A549 (cell line): ENCODE measurements at regions not wholly inside any gene's neighbourhood (a gene's known extent, or its start where the extent isn't known, plus 50 kb on each side); places are given as distances from the start of the nearest gene placed in this dataset.
A peak's percentile ranks its signal among the peaks of the same experiment; 100 is the strongest.

Experiments used
- ATAC-seq, 2 experiments: fragments of 200-7000 bp in 1 of 2; fragments of >200 bp in 1 of 2; cut with Nextera tagmentation in 1 of 2; cut with Tn5 transposase in 1 of 2; 3 replicates each; pipeline versions ENCODE4 v1.8.0 to v1.9.1; 2018 to 2020; ENCODE audit warnings: mild to moderate bottlenecking in 1 of 2, moderate library complexity in 1 of 2
- CTCF ChIA-PET: fragments of 300-600 bp; sonication (Branson Sonifier 250); formaldehyde crosslinking; extraction: SDS; loops from one replicate; lab custom pipeline; 2021; ENCODE audit warnings: antibody characterized with exemption, inconsistent platforms; lab: Yijun Ruan, JAX
- POLR2A ChIA-PET: fragments of 350-600 bp; formaldehyde crosslinking; extraction: SDS; loops from one replicate; lab custom pipeline; 2021; ENCODE audit warnings: antibody characterized with exemption, inconsistent platforms; lab: Yijun Ruan, JAX
- DNase-seq, 2 experiments: peaks; one replicate each; pipeline versions ENCODE4 v3.0.0 to v3.0.0-alpha.2; 2011 to 2016; ENCODE audit warnings: low read depth in 1 of 2, low spot score in 1 of 2
- FAIRE-seq: peaks from 2 replicates; lab custom pipeline; 2011; peaks lifted over from hg19 to GRCh38; lab: Jason Lieb, UNC
- H3K27ac ChIP-seq, 2 experiments: fragments of >200 bp; sonication (Bioruptor Twin); formaldehyde crosslinking; 3 replicates each; pipeline ENCODE4 v1.5.1; 2016 to 2017
- H3K4me1 ChIP-seq: fragments of >200 bp; sonication (Bioruptor Twin); formaldehyde crosslinking; 3 replicates; pipeline ENCODE4 v1.6.1; 2016
- H3K4me2 ChIP-seq: fragments of >200 bp; sonication (Bioruptor Twin); formaldehyde crosslinking; 3 replicates; pipeline ENCODE4 v1.6.1; 2016
- H3K4me3 ChIP-seq: fragments of >200 bp; sonication (Bioruptor Twin); formaldehyde crosslinking; 3 replicates; pipeline ENCODE4 v1.5.1; 2016
- H3K9me3 ChIP-seq: fragments of >200 bp; sonication (Bioruptor Twin); formaldehyde crosslinking; 3 replicates; pipeline ENCODE4 v1.6.1; 2016
- CEBPB ChIP-seq, 2 experiments: fragments of >200 bp in 1 of 2; sonication (Bioruptor Twin) in 1 of 2; formaldehyde crosslinking in 1 of 2; IDR thresholded peaks; 2 replicates each; pipeline ENCODE4 v1.6.1; 2012 to 2016
- EHMT2 ChIP-seq: fragments of 200-600 bp; sonication (generic); IDR thresholded peaks from 2 replicates; pipeline ENCODE4 v1.6.1; 2016; ENCODE audit warnings: antibody characterized with exemption, low read depth, mild to moderate bottlenecking, moderate library complexity
- ESRRA ChIP-seq: fragments of 150-350 bp; IDR thresholded peaks from 2 replicates; pipeline ENCODE4 v1.6.1; 2014; ENCODE audit warnings: mild to moderate bottlenecking, low read length, borderline replicate concordance
- FOSL2 ChIP-seq, 2 experiments: fragments of 450-650 bp in 1 of 2; fragments of >200 bp in 1 of 2; sonication (Bioruptor Twin) in 1 of 2; formaldehyde crosslinking; IDR thresholded peaks; 2 replicates each; pipeline versions ENCODE4 v1.5.0 to v1.6.1; 2016 to 2020; ENCODE audit warnings: mild to moderate bottlenecking in 1 of 2, moderate library complexity in 1 of 2
- FOXS1 ChIP-seq: fragments of 250-450 bp; sonication (Bioruptor Pico); IDR thresholded peaks from 2 replicates; pipeline ENCODE4 v1.5.0; 2020; ENCODE audit warnings: mild to moderate bottlenecking, moderate library complexity
- HOXB5 ChIP-seq: fragments of 250-450 bp; sonication (Bioruptor Pico); IDR thresholded peaks from 2 replicates; pipeline ENCODE4 v1.5.0; 2020; ENCODE audit warnings: mild to moderate bottlenecking, moderate library complexity
- MAFK ChIP-seq: fragments of 450-650 bp; IDR thresholded peaks from 2 replicates; pipeline ENCODE4 v1.6.1; 2014; ENCODE audit not compliant: partially characterized antibody
- MYC ChIP-seq: IDR thresholded peaks from 2 replicates; pipeline ENCODE4 v1.6.1; 2012; ENCODE audit warnings: mild to moderate bottlenecking, inconsistent platforms, low read length, improper control_type of control experiment, borderline replicate concordance
- NR3C1 ChIP-seq: fragments of >200 bp; sonication (Bioruptor Twin); formaldehyde crosslinking; IDR thresholded peaks from 3 replicates; pipeline ENCODE4 v1.6.1; 2017
- PHF8 ChIP-seq: fragments of 200-600 bp; sonication (generic); IDR thresholded peaks from 2 replicates; pipeline ENCODE4 v1.6.1; 2016; ENCODE audit warnings: low read depth, mild to moderate bottlenecking, antibody characterized with exemption, moderate library complexity, borderline replicate concordance
- POLR2AphosphoS2 ChIP-seq: conservative IDR thresholded peaks from 2 replicates; pipeline ENCODE4 v1.6.1; 2012; ENCODE audit warnings: low read length, improper control_type of control experiment, inconsistent platforms
- RFX5 ChIP-seq: fragments of 450-650 bp; IDR thresholded peaks from 2 replicates; pipeline ENCODE4 v1.7.1; 2014; ENCODE audit warnings: antibody characterized with exemption, mild to moderate bottlenecking, moderate library complexity
- SREBF2 ChIP-seq: fragments of 450-650 bp; IDR thresholded peaks from 2 replicates; pipeline ENCODE4 v1.6.1; 2014; ENCODE audit warnings: mild to moderate bottlenecking, moderate library complexity
- TFCP2L1 ChIP-seq: fragments of 250-450 bp; sonication (Bioruptor Pico); IDR thresholded peaks from 2 replicates; pipeline ENCODE4 v1.5.0; 2021; ENCODE audit warnings: mild to moderate bottlenecking
- WGBS: methylation state at CpG from one replicate; pipeline ENCODE4 v1.1.6; 2017; ENCODE audit errors: missing lambda C conversion rate; 5-methylcytosine and 5-hydroxymethylcytosine counted together
- TF ChIP-seq, protein P1 (sequence below): fragments of >200 bp; sonication (Bioruptor Twin); formaldehyde crosslinking; IDR thresholded peaks from 3 replicates; pipeline ENCODE4 v1.5.1; 2016
- TF ChIP-seq, protein P2 (sequence below): fragments of >200 bp; sonication (Bioruptor Twin); formaldehyde crosslinking; IDR thresholded peaks from 3 replicates; pipeline ENCODE4 v1.6.1; 2016
- TF ChIP-seq, protein P3 (sequence below): fragments of 200-600 bp; sonication (generic); IDR thresholded peaks from 2 replicates; pipeline ENCODE4 v1.6.1; 2016; ENCODE audit warnings: antibody characterized with exemption, mild to moderate bottlenecking, moderate library complexity
- TF ChIP-seq, protein P4 (sequence below): fragments of 250-450 bp; sonication (Bioruptor Pico); IDR thresholded peaks from 2 replicates; pipeline ENCODE4 v1.5.0; 2020; ENCODE audit warnings: low read depth, mild to moderate bottlenecking, moderate library complexity
- TF ChIP-seq, protein P5 (sequence below): fragments of 150-350 bp; IDR thresholded peaks from 2 replicates; pipeline ENCODE4 v1.6.1; 2014; ENCODE audit warnings: low read depth, mild to moderate bottlenecking, low read length
- TF ChIP-seq, protein P6 (sequence below): IDR thresholded peaks from 2 replicates; pipeline ENCODE4 v1.6.1; 2012

DNA sequence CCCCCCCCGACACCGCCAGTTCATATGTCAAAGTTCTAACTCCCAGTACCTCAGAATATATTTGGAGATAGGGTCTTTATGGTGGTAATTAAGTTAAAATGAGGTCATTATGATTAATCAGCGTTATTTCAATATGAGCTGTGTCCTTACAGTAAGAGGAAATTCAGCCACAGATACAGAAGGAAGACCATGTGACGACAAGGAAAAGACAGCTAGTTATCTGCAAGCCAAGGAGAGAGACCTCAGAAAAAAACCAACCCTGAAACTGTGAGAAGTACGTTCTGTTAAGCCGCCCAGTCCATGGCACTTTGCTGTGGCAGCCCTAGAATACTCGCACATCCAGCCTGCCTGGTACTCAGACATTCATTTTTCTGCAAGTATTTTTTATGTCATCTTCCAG lies 62.3 kb upstream of the ARL8B start:
- POLR2A ChIA-PET: interaction anchor here (1.4 kb wide), 1 partner anchor 83 kb away, joined by 7 read pairs; no protein-coding TSS in a partner anchor
- CTCF ChIA-PET: interaction anchor here (1.0 to 10.0 kb wide), 8 partner anchors 8 to 404 kb away, joined by 3 to 128 read pairs (median 21); no protein-coding TSS in a partner anchor
- ATAC-seq (no peak), FAIRE-seq (no peak), DNase-seq (no peak)
- Histone ChIP-seq H3K27ac (no peak overlapping the region), H3K4me3 (no peak overlapping the region), H3K9me3 (no peaks in the 10 kb centered on the region), H3K4me1 (peaks cover 16% of the 10 kb centered on the region; the same call in 2 of the 3 replicates), H3K4me2 (no peak overlapping the region)
- TF ChIP-seq TFCP2L1 (CRISPR knock-in tag) (no peak), MAFK (peak; percentile 91)
- 83% methylated on average over 7 of the region's 7 CpGs for WGBS

DNA sequence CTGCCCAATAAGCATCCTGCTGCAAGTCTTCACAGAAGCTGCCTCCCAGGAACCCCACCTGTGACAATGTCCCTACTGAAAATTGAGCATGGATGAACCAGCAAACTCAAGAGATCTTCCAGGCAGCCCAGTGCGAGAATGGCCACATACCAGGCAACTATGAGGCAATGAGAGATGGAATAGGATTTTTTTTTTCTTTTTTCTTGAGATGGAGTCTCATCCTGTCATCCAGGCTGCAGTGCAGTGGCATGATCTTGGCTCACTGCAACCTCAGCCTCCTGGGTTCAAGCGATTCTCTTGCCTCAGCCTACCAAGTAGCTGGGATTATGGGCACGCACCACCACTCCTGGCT lies 60.9 kb upstream of the ARL8B start:
- DNase-seq: no peak
- Histone ChIP-seq H3K4me3 (no peak overlapping the region), H3K27ac (no peak overlapping the region), H3K4me2 (no peak overlapping the region), H3K4me1 (peaks cover 16% of the 10 kb centered on the region; the same call in 2 of the 3 replicates), H3K9me3 (no peaks in the 10 kb centered on the region)
- ATAC-seq: no peak
- POLR2A ChIA-PET: no interaction called here
- CTCF ChIA-PET: interaction anchor here (1.0 to 10.0 kb wide), 8 partner anchors 10 to 410 kb away, joined by 3 to 128 read pairs (median 21); no protein-coding TSS in a partner anchor
- no peak for FAIRE-seq
- TF ChIP-seq CEBPB (IDR thresholded peaks at IDR 0.05) (no peak), EHMT2 (no peak), ESRRA (no peak), MAFK (no peak), NR3C1 (no peak), TFCP2L1 (CRISPR knock-in tag) (no peak), RFX5 (no peak), SREBF2 (no peak), PHF8 (no peak), FOSL2 (IDR thresholded peaks at IDR 0.05) (no peak), FOSL2 (CRISPR knock-in tag; IDR thresholded peaks at IDR 0.05) (no peak), HOXB5 (CRISPR knock-in tag) (no peak), POLR2AphosphoS2 (no peak), MYC (no peak), FOXS1 (CRISPR knock-in tag) (no peak)
- TF ChIP-seq, protein P1, sequence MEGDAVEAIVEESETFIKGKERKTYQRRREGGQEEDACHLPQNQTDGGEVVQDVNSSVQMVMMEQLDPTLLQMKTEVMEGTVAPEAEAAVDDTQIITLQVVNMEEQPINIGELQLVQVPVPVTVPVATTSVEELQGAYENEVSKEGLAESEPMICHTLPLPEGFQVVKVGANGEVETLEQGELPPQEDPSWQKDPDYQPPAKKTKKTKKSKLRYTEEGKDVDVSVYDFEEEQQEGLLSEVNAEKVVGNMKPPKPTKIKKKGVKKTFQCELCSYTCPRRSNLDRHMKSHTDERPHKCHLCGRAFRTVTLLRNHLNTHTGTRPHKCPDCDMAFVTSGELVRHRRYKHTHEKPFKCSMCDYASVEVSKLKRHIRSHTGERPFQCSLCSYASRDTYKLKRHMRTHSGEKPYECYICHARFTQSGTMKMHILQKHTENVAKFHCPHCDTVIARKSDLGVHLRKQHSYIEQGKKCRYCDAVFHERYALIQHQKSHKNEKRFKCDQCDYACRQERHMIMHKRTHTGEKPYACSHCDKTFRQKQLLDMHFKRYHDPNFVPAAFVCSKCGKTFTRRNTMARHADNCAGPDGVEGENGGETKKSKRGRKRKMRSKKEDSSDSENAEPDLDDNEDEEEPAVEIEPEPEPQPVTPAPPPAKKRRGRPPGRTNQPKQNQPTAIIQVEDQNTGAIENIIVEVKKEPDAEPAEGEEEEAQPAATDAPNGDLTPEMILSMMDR: no peak
- TF ChIP-seq, protein P2, sequence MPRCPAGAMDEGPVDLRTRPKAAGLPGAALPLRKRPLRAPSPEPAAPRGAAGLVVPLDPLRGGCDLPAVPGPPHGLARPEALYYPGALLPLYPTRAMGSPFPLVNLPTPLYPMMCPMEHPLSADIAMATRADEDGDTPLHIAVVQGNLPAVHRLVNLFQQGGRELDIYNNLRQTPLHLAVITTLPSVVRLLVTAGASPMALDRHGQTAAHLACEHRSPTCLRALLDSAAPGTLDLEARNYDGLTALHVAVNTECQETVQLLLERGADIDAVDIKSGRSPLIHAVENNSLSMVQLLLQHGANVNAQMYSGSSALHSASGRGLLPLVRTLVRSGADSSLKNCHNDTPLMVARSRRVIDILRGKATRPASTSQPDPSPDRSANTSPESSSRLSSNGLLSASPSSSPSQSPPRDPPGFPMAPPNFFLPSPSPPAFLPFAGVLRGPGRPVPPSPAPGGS: no peak
- TF ChIP-seq, protein P3, sequence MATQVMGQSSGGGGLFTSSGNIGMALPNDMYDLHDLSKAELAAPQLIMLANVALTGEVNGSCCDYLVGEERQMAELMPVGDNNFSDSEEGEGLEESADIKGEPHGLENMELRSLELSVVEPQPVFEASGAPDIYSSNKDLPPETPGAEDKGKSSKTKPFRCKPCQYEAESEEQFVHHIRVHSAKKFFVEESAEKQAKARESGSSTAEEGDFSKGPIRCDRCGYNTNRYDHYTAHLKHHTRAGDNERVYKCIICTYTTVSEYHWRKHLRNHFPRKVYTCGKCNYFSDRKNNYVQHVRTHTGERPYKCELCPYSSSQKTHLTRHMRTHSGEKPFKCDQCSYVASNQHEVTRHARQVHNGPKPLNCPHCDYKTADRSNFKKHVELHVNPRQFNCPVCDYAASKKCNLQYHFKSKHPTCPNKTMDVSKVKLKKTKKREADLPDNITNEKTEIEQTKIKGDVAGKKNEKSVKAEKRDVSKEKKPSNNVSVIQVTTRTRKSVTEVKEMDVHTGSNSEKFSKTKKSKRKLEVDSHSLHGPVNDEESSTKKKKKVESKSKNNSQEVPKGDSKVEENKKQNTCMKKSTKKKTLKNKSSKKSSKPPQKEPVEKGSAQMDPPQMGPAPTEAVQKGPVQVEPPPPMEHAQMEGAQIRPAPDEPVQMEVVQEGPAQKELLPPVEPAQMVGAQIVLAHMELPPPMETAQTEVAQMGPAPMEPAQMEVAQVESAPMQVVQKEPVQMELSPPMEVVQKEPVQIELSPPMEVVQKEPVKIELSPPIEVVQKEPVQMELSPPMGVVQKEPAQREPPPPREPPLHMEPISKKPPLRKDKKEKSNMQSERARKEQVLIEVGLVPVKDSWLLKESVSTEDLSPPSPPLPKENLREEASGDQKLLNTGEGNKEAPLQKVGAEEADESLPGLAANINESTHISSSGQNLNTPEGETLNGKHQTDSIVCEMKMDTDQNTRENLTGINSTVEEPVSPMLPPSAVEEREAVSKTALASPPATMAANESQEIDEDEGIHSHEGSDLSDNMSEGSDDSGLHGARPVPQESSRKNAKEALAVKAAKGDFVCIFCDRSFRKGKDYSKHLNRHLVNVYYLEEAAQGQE: no peak
- TF ChIP-seq, protein P4, sequence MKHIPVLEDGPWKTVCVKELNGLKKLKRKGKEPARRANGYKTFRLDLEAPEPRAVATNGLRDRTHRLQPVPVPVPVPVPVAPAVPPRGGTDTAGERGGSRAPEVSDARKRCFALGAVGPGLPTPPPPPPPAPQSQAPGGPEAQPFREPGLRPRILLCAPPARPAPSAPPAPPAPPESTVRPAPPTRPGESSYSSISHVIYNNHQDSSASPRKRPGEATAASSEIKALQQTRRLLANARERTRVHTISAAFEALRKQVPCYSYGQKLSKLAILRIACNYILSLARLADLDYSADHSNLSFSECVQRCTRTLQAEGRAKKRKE: no peak
- TF ChIP-seq, protein P5, sequence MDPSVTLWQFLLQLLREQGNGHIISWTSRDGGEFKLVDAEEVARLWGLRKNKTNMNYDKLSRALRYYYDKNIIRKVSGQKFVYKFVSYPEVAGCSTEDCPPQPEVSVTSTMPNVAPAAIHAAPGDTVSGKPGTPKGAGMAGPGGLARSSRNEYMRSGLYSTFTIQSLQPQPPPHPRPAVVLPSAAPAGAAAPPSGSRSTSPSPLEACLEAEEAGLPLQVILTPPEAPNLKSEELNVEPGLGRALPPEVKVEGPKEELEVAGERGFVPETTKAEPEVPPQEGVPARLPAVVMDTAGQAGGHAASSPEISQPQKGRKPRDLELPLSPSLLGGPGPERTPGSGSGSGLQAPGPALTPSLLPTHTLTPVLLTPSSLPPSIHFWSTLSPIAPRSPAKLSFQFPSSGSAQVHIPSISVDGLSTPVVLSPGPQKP: no peak
- TF ChIP-seq, protein P6, sequence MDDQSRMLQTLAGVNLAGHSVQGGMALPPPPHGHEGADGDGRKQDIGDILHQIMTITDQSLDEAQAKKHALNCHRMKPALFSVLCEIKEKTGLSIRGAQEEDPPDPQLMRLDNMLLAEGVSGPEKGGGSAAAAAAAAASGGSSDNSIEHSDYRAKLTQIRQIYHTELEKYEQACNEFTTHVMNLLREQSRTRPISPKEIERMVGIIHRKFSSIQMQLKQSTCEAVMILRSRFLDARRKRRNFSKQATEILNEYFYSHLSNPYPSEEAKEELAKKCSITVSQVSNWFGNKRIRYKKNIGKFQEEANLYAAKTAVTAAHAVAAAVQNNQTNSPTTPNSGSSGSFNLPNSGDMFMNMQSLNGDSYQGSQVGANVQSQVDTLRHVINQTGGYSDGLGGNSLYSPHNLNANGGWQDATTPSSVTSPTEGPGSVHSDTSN: no peak
- 82% methylated on average over 3 of the region's 3 CpGs for WGBS
